Hematopoietic multipotent progenitor cell treated with erythropoietin and hydrocortisone succinate and interleukin-3 and kit ligand, for 4 days (in vitro differentiated cells): ENCODE measurements at regions not wholly inside any gene's neighbourhood (a gene's known extent, or its start where the extent isn't known, plus 50 kb on each side); places are given as distances from the start of the nearest gene placed in this dataset.
"Not testable (repeated sequence)": the region's sequence is repeated elsewhere in the genome, so short reads cannot be mapped to it uniquely, and the experiment has no call there.

Experiments
- DNase-seq: peaks from one replicate; pipeline ENCODE4 v3.0.0-alpha.2; 2015

DNA sequence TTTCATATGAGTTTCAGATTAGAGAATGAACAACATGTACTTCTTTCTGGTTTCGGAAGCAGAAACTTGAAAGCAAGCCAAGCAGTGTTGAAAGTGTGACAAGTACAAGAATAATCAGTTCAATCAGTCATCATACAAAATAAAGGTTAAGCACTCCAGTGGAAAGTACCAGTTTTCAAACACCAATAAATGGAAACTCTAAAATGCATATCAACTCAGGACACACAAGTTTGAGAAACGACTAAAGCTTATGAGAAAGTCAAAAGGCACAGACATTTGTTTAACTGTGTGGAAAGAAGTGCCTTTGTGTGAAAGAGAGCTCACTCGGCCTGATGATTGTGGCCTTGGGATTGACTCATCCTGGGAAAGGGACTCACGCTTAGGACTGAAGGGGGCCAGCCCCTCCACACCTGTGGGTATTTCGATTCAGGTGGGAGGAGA, 60.6 kb upstream of the AKR1C1 start:
- DNase-seq = peak; percentile 22

DNA sequence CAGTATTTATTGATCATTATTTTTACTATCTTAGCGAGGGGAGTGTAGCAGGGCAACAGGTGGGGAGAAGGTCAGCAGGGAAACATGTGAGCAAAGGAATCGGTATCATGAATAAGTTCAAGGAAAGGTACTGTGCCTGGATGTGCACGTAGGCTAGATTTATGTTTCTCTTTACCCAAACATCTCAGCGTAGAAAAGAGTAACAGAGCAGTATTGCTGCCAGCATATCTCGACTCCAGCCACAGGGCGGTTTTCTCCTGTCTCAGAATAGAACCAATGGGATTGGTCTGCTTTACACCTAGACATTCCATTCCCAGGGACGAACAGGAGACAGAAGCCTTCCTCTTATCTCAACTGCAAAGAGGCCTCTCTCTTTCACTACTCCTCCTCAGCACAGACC, 60.1 kb upstream of the AKR1C1 start:
- DNase-seq = not testable (repeated sequence)

DNA sequence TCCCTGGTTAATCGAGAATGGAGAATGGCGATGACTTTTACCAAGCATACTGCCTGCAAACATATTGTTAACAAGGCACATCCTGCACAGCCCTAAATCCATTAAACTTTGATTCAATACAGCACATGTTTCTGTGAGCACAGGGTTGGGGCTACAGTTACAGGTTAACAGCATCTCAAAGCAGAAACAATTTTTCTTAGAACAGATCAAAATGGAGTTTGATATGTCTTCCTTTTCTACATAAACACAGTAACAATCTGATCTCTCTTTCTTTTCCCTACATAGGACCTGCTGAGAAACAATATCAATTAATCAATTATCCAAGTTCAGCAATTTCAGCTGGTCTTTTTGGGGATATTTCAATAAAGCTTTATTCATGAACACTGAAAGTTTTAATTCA, 59.5 kb upstream of the AKR1C1 start:
- not testable (repeated sequence) for DNase-seq

DNA sequence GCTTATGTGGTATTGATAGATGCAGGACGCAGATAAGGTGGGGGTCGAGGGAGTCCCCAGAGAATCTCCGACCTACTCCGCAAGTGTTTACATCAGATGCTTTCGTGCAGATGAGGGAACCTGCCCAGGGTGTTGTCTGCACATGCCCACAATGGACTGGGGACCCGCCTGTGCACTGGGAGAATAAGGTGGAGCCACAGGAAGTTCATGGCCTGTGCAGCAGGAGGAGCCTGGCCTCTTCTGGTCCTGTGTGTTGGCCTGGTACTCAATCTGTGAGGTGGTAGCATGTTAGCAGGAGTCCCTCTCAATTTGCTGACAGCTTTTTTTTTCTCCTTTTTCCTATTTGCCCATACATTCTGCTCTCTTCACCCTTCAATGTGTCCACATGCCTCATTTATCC, 54.1 kb upstream of the AKR1C1 start:
- DNase-seq = no peak
